SK-N-SH (cell line): ENCODE measurements at regions not wholly inside any gene's neighbourhood (a gene's known extent, or its start where the extent isn't known, plus 50 kb on each side); places are given as distances from the start of the nearest gene placed in this dataset.

Source experiments
- FOXJ3 ChIP-seq: sonication (generic); formaldehyde crosslinking; IDR thresholded peaks from 2 replicates; pipeline ENCODE4 v1.5.1; 2020; ENCODE audit warnings: mild to moderate bottlenecking, missing genetic modification reagents
- MXI1 ChIP-seq: IDR thresholded peaks from 2 replicates; pipeline ENCODE4 v1.6.1; 2012; ENCODE audit warnings: mild to moderate bottlenecking, low read depth, low read length, improper control_type of control experiment
- TF ChIP-seq, protein P1 (sequence below): fragments of 200-600 bp; sonication (generic); IDR thresholded peaks from 2 replicates; pipeline ENCODE4 v1.6.1; 2017; ENCODE audit warnings: antibody characterized with exemption, mild to moderate bottlenecking, moderate library complexity

DNA sequence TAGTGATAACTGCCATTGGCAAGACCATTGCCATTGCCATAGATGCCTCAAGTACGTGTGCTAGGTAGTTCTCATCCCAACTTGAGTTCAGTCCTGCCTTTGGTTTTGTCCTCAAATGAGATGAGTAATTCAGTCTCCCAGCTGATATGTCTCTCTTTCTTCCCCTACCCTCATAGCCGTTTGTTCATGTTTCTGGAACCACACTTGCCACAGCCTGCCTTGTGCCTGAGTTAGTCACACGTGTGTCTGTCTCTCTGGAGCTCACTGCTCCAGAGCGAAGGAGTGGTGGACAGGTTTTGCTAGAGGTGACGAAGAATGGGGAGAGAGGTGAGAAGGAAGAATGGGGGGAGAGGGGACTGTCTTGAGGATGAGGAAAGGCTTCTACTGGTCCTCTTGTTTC is 88.0 kb upstream of the IGF1R start:
- TF ChIP-seq FOXJ3 (CRISPR knock-in tag) = no peak
- TF ChIP-seq MXI1 = no peak
- TF ChIP-seq, protein P1, sequence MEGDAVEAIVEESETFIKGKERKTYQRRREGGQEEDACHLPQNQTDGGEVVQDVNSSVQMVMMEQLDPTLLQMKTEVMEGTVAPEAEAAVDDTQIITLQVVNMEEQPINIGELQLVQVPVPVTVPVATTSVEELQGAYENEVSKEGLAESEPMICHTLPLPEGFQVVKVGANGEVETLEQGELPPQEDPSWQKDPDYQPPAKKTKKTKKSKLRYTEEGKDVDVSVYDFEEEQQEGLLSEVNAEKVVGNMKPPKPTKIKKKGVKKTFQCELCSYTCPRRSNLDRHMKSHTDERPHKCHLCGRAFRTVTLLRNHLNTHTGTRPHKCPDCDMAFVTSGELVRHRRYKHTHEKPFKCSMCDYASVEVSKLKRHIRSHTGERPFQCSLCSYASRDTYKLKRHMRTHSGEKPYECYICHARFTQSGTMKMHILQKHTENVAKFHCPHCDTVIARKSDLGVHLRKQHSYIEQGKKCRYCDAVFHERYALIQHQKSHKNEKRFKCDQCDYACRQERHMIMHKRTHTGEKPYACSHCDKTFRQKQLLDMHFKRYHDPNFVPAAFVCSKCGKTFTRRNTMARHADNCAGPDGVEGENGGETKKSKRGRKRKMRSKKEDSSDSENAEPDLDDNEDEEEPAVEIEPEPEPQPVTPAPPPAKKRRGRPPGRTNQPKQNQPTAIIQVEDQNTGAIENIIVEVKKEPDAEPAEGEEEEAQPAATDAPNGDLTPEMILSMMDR = no peak
